Spleen (tissue), 11 donors: ENCODE measurements at regions not wholly inside any gene's neighbourhood (a gene's known extent, or its start where the extent isn't known, plus 50 kb on each side); places are given as distances from the start of the nearest gene placed in this dataset.
"Not testable (repeated sequence)": the region's sequence is repeated elsewhere in the genome, so short reads cannot be mapped to it uniquely, and the experiment has no call there.

Experiments used
- DNase-seq: peaks from one replicate; pipeline ENCODE4 v3.0.0-alpha.2; 2020
- H3K27ac ChIP-seq, 8 donors: fragments of 200-600 bp; sonication (generic) in 7 of 8; 1 replicate in 4 of 8; 2 replicates in 4 of 8; pipeline versions ENCODE4 v1.5.0 to v1.8.0; 2016 to 2021; ENCODE audit warnings: inconsistent platforms in 4 of 8, mild to moderate bottlenecking in 4 of 8, moderate library complexity in 1 of 8
- H3K27me3 ChIP-seq, 7 donors: fragments of 200-600 bp; sonication (generic) in 6 of 7; replicated peaks in 1 of 7; 1 replicate in 4 of 7; 2 replicates in 3 of 7; pipeline versions ENCODE4 v1.5.0 to v1.8.0; 2016 to 2021; ENCODE audit warnings: inconsistent platforms in 3 of 7, mild to moderate bottlenecking in 1 of 7
- H3K36me3 ChIP-seq, 6 donors: fragments of 200-600 bp; sonication (generic) in 5 of 6; 1 replicate in 4 of 6; 2 replicates in 2 of 6; pipeline versions ENCODE4 v1.5.0 to v1.8.0; 2016 to 2021; ENCODE audit warnings: inconsistent platforms in 2 of 6
- H3K4me1 ChIP-seq, 6 donors: fragments of 200-600 bp; sonication (generic) in 5 of 6; 1 replicate in 3 of 6; 2 replicates in 3 of 6; pipeline versions ENCODE4 v1.5.0 to v1.8.0; 2016 to 2021; ENCODE audit warnings: inconsistent platforms in 3 of 6
- H3K4me3 ChIP-seq, 8 donors: fragments of 200-600 bp; sonication (generic) in 7 of 8; 1 replicate in 4 of 8; 2 replicates in 4 of 8; pipeline versions ENCODE4 v1.5.0 to v1.8.0; 2016 to 2021; ENCODE audit warnings: inconsistent platforms in 4 of 8, mild to moderate bottlenecking in 4 of 8, moderate library complexity in 2 of 8
- H3K9me3 ChIP-seq, 8 donors: fragments of 200-600 bp; sonication (generic) in 7 of 8; 1 replicate in 4 of 8; 2 replicates in 4 of 8; pipeline versions ENCODE4 v1.5.0 to v1.8.0; 2016 to 2021; ENCODE audit warnings: inconsistent platforms in 4 of 8
- POLR2A ChIP-seq, 3 donors: fragments of 450-650 bp; IDR thresholded peaks; one replicate each; pipeline ENCODE4 v1.5.1; 2017; ENCODE audit warnings: antibody characterized with exemption in 3 of 3, mild to moderate bottlenecking in 1 of 3
- POLR2AphosphoS5 ChIP-seq, 3 donors: sonication (generic); formaldehyde crosslinking; IDR thresholded peaks; one replicate each; pipeline ENCODE4 v1.5.1; 2017; ENCODE audit warnings: antibody characterized with exemption in 3 of 3
- WGBS, 5 donors: extraction: QIAGEN DNeasy Blood & Tissue Kit in 3 of 5; methylation state at CpG; one replicate each; pipeline versions ENCODE4 v1.1.5 to v1.1.7; 2013 to 2018; 5-methylcytosine and 5-hydroxymethylcytosine counted together
- intact Hi-C: fragments of 100-400 bp; cut with DNase I; formaldehyde crosslinking; loops from one replicate; pipeline ENCODE4 v1.15.0; 2023; ENCODE audit warnings: low total_unique reads
- TF ChIP-seq, protein P1 (sequence below), 11 experiments: fragments of 200-600 bp in 7 of 11; fragments of 450-650 bp in 4 of 11; sonication (generic) in 4 of 11; IDR thresholded peaks in 8 of 11; conservative IDR thresholded peaks in 3 of 11; 1 replicate in 7 of 11; 2 replicates in 4 of 11; pipeline versions ENCODE4 v1.4.0 to v1.8.0; 2016 to 2021; ENCODE audit warnings: antibody characterized with exemption in 11 of 11, inconsistent platforms in 4 of 11, mild to moderate bottlenecking in 1 of 11
- donor health status: healthy with polysubstance abuse.
- donor health status: DM: no; HTN: no; CAD: no; lungs with moderate emphysema.
- donor health status: DM: no; HTN: no; CAD: no.
- donor health status: Bipolar disorder and iron deficiency.
- donor health status: healthy.
- donor health status: DM: no; HTN: no; CAD: no.
- donor health status: DM: yes; HTN: yes; CAD: no.

DNA sequence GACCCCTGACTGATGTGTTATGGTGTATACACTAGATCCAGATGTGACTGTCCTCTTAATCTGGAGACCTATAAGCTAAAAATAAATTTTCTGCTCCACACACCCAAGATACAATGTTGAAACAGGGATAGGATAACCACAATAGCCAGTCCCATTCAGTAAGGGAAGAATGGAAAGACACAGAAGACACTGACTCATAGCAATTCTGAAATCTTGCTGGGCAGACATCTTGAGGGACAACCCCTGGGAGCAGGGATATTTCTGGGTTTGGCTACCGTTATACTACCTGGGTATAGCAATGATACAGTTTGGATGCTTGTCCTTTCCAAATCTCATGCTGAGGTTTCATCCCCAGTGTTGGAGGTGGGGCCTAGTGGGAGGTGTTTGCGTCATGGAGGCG, 93.9 kb downstream of the BUD13 start:
- Histone ChIP-seq H3K9me3 (peaks cover 0 to 20% (median 7%) of the 10 kb centered on the region in 8 donors), H3K27me3 (no peaks in the 10 kb centered on the region), H3K27ac (no peak overlapping the region), H3K4me1 (no peaks in the 10 kb centered on the region), H3K4me3 (no peak overlapping the region), H3K36me3 (no peaks in the 10 kb centered on the region)
- intact Hi-C loops: no loop called here
- DNase-seq: no peak
- TF ChIP-seq, protein P1, sequence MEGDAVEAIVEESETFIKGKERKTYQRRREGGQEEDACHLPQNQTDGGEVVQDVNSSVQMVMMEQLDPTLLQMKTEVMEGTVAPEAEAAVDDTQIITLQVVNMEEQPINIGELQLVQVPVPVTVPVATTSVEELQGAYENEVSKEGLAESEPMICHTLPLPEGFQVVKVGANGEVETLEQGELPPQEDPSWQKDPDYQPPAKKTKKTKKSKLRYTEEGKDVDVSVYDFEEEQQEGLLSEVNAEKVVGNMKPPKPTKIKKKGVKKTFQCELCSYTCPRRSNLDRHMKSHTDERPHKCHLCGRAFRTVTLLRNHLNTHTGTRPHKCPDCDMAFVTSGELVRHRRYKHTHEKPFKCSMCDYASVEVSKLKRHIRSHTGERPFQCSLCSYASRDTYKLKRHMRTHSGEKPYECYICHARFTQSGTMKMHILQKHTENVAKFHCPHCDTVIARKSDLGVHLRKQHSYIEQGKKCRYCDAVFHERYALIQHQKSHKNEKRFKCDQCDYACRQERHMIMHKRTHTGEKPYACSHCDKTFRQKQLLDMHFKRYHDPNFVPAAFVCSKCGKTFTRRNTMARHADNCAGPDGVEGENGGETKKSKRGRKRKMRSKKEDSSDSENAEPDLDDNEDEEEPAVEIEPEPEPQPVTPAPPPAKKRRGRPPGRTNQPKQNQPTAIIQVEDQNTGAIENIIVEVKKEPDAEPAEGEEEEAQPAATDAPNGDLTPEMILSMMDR (IDR thresholded peaks at IDR 0.05 in 8 of 11, conservative IDR thresholded peaks at IDR 0.05 in 3 of 11): no peak
- TF ChIP-seq POLR2A (IDR thresholded peaks at IDR 0.05): no peak
- TF ChIP-seq POLR2AphosphoS5 (IDR thresholded peaks at IDR 0.05): no peak
- 90 to 96% (median 94%) methylated on average over 3 of the region's 3 CpGs for WGBS, 5 donors

DNA sequence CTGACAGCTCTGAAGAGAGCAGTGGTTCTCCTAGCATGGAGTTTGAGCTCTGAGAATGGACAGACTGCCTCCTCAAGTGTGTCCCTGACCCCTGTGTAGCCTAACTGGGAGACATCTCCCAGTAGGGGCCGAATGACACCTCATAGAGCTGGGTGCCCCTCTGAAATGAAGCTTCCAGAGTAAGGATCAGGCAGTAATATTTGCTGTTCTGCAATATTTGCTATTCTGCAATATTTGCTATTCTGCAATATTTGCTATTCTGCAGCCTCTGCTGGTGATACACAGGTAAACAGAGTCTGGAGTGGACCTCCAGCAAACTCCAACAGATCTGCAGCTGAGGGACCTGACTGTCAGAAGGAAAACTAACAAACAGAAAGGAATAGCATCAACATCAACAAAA, 105.5 kb downstream of the BUD13 start:
- 29 to 57% (median 45%) methylated on average over 1 of the region's 1 CpG for WGBS, 5 donors
- DNase-seq, intact Hi-C loops, H3K36me3 ChIP-seq, H3K27ac ChIP-seq, H3K4me1 ChIP-seq, H3K4me3 ChIP-seq: not testable (repeated sequence)
- H3K9me3 ChIP-seq: peaks cover 12 to 48% (median 27%) of the 10 kb centered on the region in 8 donors
- H3K27me3 ChIP-seq: peaks cover 0 to 20% (median 0%) of the 10 kb centered on the region in 7 donors

DNA sequence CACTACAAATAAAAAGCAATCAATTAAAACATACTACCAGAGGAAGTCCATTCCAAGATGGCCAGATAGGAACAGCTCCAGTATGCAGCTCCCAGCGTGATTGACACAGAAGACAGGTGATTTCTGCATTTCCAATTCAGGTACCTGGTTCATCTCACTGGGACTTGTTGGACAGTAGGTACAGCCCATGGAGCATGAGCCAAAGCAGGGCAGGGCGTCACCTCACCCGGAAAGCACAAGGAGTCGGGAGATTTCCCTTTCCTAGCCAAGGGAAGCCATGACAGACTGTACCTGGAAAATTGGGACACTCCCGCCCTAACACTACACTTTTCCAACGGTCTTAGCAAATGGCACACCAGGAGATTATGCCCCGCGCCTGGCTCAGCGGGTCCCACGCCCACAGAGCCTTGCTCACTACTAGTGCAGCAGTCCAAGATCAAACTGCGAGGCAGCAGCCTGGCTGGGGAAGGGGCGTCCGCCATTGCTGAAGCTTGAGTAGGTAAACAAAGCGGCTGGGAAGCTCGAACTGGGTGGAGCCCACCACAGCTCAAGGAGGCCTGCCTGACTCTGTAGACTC, 106.0 kb downstream of the BUD13 start:
- Histone ChIP-seq H3K27me3 (peaks cover 0 to 25% (median 0%) of the 10 kb centered on the region in 7 donors), H3K9me3 (peaks cover 12 to 45% (median 27%) of the 10 kb centered on the region in 8 donors)
- H3K4me3 ChIP-seq, intact Hi-C loops, DNase-seq, H3K36me3 ChIP-seq, H3K27ac ChIP-seq, H3K4me1 ChIP-seq: not testable (repeated sequence)
- 81 to 85% (median 84%) methylated on average over 15 of the region's 15 CpGs for WGBS, 5 donors

DNA sequence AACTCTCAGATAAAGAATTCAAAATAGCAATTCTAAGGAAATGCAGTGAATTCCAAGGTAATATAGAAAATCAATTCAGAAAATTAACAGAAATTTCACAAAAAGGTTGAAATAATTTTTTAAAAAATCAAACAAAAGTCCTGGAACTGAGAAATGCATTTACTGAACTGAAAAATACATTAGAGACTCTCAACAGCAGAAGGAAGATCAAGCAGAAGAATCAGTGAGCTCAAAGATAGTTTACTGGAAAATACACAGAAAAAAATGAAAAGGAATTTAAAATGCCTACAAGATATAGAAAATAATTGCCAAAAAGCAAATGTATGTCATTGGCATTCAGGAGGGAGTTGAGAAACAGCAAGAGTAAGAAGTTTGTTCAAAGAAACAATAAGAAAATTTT, 107.3 kb downstream of the BUD13 start:
- TF ChIP-seq POLR2A (IDR thresholded peaks at IDR 0.05): no peak
- no peak for TF ChIP-seq POLR2AphosphoS5 (IDR thresholded peaks at IDR 0.05)
- TF ChIP-seq, protein P1 (IDR thresholded peaks at IDR 0.05 in 8 of 11, conservative IDR thresholded peaks at IDR 0.05 in 3 of 11): no peak
- Histone ChIP-seq H3K36me3 (no peaks in the 10 kb centered on the region), H3K27me3 (peaks cover 0 to 38% (median 0%) of the 10 kb centered on the region in 7 donors), H3K9me3 (peaks cover 12 to 43% (median 27%) of the 10 kb centered on the region in 8 donors), H3K4me1 (no peaks in the 10 kb centered on the region), H3K27ac (no peak overlapping the region), H3K4me3 (no peak overlapping the region)
- no peak for DNase-seq
- intact Hi-C loops: no loop called here

DNA sequence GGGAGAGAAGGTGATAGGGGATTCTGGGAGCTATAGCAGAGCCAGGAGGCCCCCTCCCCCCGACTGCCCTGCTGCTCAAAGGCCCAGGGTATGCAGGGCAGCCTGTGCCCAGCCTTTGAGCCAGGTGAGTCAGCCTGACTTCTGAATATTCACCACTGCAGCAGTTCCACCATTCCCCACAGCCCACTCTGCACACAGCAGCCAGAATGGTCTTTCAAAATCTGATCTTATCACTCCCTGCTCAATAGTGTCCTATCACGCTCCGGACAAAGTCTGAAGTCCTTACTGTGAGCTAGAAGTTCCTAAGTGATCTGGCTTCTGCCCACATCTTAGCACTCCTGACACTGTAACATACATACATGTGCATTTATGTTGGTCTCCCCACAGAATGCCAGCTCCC, 111.7 kb downstream of the BUD13 start:
- DNase-seq: no peak
- Histone ChIP-seq H3K4me3 (no peak overlapping the region), H3K36me3 (no peaks in the 10 kb centered on the region), H3K4me1 (no peaks in the 10 kb centered on the region), H3K9me3 (peaks cover 9 to 27% (median 20%) of the 10 kb centered on the region in 8 donors), H3K27me3 (peaks cover 0 to 54% (median 0%) of the 10 kb centered on the region in 7 donors), H3K27ac (no peak overlapping the region)
- intact Hi-C loops: no loop called here
- WGBS, 5 donors: 65 to 88% (median 71%) methylated on average over 3 of the region's 3 CpGs
- TF ChIP-seq POLR2A (IDR thresholded peaks at IDR 0.05) (no peak), POLR2AphosphoS5 (IDR thresholded peaks at IDR 0.05) (no peak)
- TF ChIP-seq, protein P1 (IDR thresholded peaks at IDR 0.05 in 8 of 11, conservative IDR thresholded peaks at IDR 0.05 in 3 of 11): no peak
